ENCODE measurements at regions not wholly inside any gene's neighbourhood (a gene's known extent, or its start where the extent isn't known, plus 50 kb on each side); places are given as distances from the start of the nearest gene placed in this dataset.

DNA sequence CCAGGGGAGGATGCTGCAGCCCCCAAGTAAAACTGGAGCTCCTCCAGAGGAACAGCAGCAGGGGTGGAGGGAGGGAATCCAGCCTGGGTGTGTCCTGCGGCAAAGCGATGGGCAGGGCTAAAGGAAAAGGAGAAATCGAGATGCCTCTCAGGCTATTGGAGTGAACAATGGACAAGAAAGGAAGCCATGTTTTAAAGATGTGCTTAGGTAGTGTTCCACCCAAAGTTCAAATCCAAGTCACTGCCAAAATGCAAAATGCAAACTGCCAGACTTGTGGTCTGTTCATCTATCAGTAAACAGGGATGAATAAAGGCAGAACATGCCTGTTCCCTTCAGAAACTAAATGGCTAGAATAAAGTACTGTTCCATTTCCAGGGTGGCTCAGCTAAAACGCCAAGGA, 197.5 kb upstream of the NSMCE3 start:
- TF ChIP-seq EP300 (IDR thresholded peaks at IDR 0.05): no peak
- TF ChIP-seq POLR2A (IDR thresholded peaks at IDR 0.05; ENCODE audit: low read depth): no peak
- TF ChIP-seq, protein P1, sequence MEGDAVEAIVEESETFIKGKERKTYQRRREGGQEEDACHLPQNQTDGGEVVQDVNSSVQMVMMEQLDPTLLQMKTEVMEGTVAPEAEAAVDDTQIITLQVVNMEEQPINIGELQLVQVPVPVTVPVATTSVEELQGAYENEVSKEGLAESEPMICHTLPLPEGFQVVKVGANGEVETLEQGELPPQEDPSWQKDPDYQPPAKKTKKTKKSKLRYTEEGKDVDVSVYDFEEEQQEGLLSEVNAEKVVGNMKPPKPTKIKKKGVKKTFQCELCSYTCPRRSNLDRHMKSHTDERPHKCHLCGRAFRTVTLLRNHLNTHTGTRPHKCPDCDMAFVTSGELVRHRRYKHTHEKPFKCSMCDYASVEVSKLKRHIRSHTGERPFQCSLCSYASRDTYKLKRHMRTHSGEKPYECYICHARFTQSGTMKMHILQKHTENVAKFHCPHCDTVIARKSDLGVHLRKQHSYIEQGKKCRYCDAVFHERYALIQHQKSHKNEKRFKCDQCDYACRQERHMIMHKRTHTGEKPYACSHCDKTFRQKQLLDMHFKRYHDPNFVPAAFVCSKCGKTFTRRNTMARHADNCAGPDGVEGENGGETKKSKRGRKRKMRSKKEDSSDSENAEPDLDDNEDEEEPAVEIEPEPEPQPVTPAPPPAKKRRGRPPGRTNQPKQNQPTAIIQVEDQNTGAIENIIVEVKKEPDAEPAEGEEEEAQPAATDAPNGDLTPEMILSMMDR (IDR thresholded peaks at IDR 0.05): no peak
- TF ChIP-seq POLR2AphosphoS5 (IDR thresholded peaks at IDR 0.05): no peak
- Histone ChIP-seq H3K4me1 (no peaks in the 10 kb centered on the region), H3K27me3 (peaks cover 0 to 4% (median 0%) of the 10 kb centered on the region in 4 donors), H3K27ac (replicated peaks in 1 of 4) (no peak overlapping the region), H3K4me3 (no peak overlapping the region), H3K9me3 (no peaks in the 10 kb centered on the region), H3K36me3 (no peaks in the 10 kb centered on the region)
- 94% methylated on average over 4 of the region's 4 CpGs for WGBS
- intact Hi-C loops (cut with DNase I): no loop called here
- no peak for DNase-seq (ENCODE audit: extremely low spot score)

DNA sequence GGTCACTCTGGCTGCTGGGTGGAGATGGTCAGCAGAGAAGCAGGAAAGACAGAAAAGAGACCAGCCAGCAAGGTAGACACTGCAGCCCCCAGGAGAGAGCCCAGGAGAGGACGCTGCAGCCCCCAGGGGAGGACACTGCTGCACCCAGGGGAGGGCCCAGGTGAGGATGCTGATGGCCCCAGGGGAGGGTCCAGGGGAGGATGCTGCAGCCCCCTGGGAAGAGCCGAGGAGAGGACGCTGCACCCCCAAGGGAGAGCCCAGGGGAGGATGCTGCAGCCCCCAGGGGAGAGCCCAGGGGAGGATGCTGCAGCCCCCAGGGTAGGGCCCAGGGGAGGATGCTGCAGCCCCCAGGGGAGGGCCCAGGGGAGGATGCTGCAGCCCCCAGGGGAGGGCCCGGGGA, 196.7 kb upstream of the NSMCE3 start:
- Histone ChIP-seq H3K4me1 (no peaks in the 10 kb centered on the region), H3K27me3 (peaks cover 0 to 4% (median 0%) of the 10 kb centered on the region in 4 donors), H3K4me3 (no peak overlapping the region), H3K27ac (replicated peaks in 1 of 4) (no peak overlapping the region), H3K36me3 (no peaks in the 10 kb centered on the region), H3K9me3 (no peaks in the 10 kb centered on the region)
- 83% methylated on average over 4 of the region's 4 CpGs for WGBS
- intact Hi-C loops (cut with DNase I): no loop called here
- no peak for TF ChIP-seq EP300 (IDR thresholded peaks at IDR 0.05)
- TF ChIP-seq POLR2AphosphoS5 (IDR thresholded peaks at IDR 0.05): no peak
- TF ChIP-seq, protein P1 (IDR thresholded peaks at IDR 0.05): no peak
- no peak for TF ChIP-seq POLR2A (IDR thresholded peaks at IDR 0.05; ENCODE audit: low read depth)
- no peak for DNase-seq (ENCODE audit: extremely low spot score)

DNA sequence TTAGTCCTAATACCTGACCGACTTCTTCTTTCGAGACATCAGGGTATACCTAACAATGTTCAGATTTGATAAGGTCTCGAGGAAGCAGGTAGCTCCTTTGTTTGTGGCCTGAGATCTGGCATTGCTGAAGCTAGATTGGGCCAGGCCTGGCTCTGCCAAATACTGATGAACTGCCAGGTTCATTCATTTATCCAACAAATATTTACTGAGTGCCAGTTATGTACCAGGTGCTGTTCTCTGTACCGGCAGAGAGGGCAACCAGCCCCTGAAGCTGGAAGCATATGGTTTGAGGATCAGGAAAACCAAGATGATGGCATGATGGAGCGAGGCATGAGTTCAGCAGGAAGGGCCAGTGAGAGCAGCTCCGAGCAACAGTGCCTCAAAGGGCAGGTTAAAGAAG, 196.2 kb upstream of the NSMCE3 start:
- Histone ChIP-seq H3K27ac (replicated peaks in 1 of 4) (no peak overlapping the region), H3K36me3 (no peaks in the 10 kb centered on the region), H3K27me3 (peaks cover 0 to 4% (median 0%) of the 10 kb centered on the region in 4 donors), H3K9me3 (no peaks in the 10 kb centered on the region), H3K4me1 (no peaks in the 10 kb centered on the region), H3K4me3 (no peak overlapping the region)
- WGBS: 85% methylated on average over 6 of the region's 6 CpGs
- DNase-seq (ENCODE audit: extremely low spot score): no peak
- intact Hi-C loops (cut with DNase I): no loop called here
- TF ChIP-seq POLR2AphosphoS5 (IDR thresholded peaks at IDR 0.05) (no peak), POLR2A (IDR thresholded peaks at IDR 0.05; ENCODE audit: low read depth) (no peak), EP300 (IDR thresholded peaks at IDR 0.05) (no peak)
- TF ChIP-seq, protein P1 (IDR thresholded peaks at IDR 0.05): no peak

DNA sequence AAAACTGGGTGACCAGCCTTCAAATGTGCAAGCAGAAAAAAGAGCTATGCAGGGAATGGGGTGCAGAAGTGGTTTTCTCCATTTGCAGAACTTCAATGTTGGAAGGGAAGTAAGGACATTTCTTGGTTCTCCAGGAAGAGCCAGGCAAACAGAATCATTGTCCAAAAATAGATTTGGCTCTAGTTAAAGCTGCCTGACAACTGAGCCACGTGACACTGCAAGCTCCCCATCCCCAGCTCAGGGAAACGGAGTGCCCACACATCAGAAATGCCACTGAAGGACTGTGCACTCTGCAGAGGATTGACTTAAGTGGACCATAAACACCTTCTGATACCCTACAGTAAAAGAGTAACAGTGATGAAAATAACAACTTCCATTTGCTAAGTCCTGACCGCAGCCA, 195.6 kb upstream of the NSMCE3 start:
- Histone ChIP-seq H3K27me3 (peaks cover 0 to 4% (median 0%) of the 10 kb centered on the region in 4 donors), H3K4me1 (no peaks in the 10 kb centered on the region), H3K36me3 (no peaks in the 10 kb centered on the region), H3K9me3 (no peaks in the 10 kb centered on the region), H3K27ac (replicated peaks in 1 of 4) (no peak overlapping the region), H3K4me3 (no peak overlapping the region)
- no peak for DNase-seq (ENCODE audit: extremely low spot score)
- intact Hi-C loops (cut with DNase I): no loop called here
- TF ChIP-seq POLR2A (IDR thresholded peaks at IDR 0.05; ENCODE audit: low read depth): no peak
- TF ChIP-seq, protein P1 (IDR thresholded peaks at IDR 0.05): no peak
- TF ChIP-seq EP300 (IDR thresholded peaks at IDR 0.05): no peak
- no peak for TF ChIP-seq POLR2AphosphoS5 (IDR thresholded peaks at IDR 0.05)
- 40% methylated on average over 3 of the region's 3 CpGs for WGBS

DNA sequence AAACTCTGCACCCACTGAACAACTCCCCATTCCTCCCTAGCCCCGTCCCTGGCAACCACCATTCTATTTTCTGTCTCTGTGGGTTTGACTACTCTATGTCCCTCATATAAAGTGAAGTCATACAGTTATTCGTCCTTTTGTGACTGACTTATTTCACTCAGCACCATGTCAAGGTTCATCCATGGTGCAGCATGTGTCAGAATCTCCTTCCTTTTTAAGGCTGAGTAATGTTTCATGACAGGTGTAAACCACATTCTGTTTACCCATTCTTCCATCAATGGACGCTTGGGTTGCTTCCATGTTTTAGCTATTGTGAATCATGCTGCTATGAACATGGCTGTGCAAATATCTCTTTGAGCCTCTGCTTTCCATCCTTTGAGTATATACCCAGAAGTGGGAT, 192.3 kb upstream of the NSMCE3 start:
- no peak for DNase-seq (ENCODE audit: extremely low spot score)
- intact Hi-C loops (cut with DNase I): no loop called here
- Histone ChIP-seq H3K27ac (replicated peaks in 1 of 4) (no peak overlapping the region), H3K27me3 (peaks cover 0 to 3% (median 0%) of the 10 kb centered on the region in 4 donors), H3K4me1 (no peaks in the 10 kb centered on the region), H3K36me3 (no peaks in the 10 kb centered on the region), H3K4me3 (no peak overlapping the region), H3K9me3 (no peaks in the 10 kb centered on the region)
- TF ChIP-seq POLR2A (IDR thresholded peaks at IDR 0.05; ENCODE audit: low read depth) (no peak), POLR2AphosphoS5 (IDR thresholded peaks at IDR 0.05) (no peak), EP300 (IDR thresholded peaks at IDR 0.05) (no peak)
- TF ChIP-seq, protein P1 (IDR thresholded peaks at IDR 0.05): no peak
- WGBS: 90% methylated on average over 3 of the region's 3 CpGs
